GM10847 (cell line): ENCODE measurements at regions not wholly inside any gene's neighbourhood (a gene's known extent, or its start where the extent isn't known, plus 50 kb on each side); places are given as distances from the start of the nearest gene placed in this dataset.

Experiments
- POLR2A ChIP-seq: IDR thresholded peaks from 2 replicates; pipeline ENCODE4 v1.6.1; 2011; ENCODE audit not compliant: insufficient read length; ENCODE audit errors: extremely low read depth

- TF ChIP-seq POLR2A, result no peak
Measured at GRCh38 chr3:72310419-72311380, 525.8 kb upstream of the PROK2 start.

GRCh38 chr3:72309661-72310418 is 524.9 kb upstream of the PROK2 start:
- no peak for TF ChIP-seq POLR2A

GRCh38 chr3:72308641-72309040 is 523.7 kb upstream of the PROK2 start:
- TF ChIP-seq POLR2A, result no peak

GRCh38 chr3:72307438-72308115 is 522.6 kb upstream of the PROK2 start:
- TF ChIP-seq POLR2A, result no peak

GRCh38 chr3:72306800-72307341 is 521.9 kb upstream of the PROK2 start:
- no peak for TF ChIP-seq POLR2A

- TF ChIP-seq POLR2A, result no peak
Measured at GRCh38 chr3:72303926-72304325, 519.0 kb upstream of the PROK2 start.

GRCh38 chr3:72301779-72302178 is 516.8 kb upstream of the PROK2 start:
- no peak for TF ChIP-seq POLR2A

- TF ChIP-seq POLR2A, result no peak
Measured at GRCh38 chr3:72300621-72301020, 515.7 kb upstream of the PROK2 start.

- no peak for TF ChIP-seq POLR2A
Measured at GRCh38 chr3:72299823-72300222, 514.9 kb upstream of the PROK2 start.

GRCh38 chr3:72299321-72299802 is 514.4 kb upstream of the PROK2 start:
- no peak for TF ChIP-seq POLR2A

- no peak for TF ChIP-seq POLR2A
Measured at GRCh38 chr3:72298201-72299152, 513.5 kb upstream of the PROK2 start.

GRCh38 chr3:72297481-72297880 is 512.5 kb upstream of the PROK2 start:
- no peak for TF ChIP-seq POLR2A

- TF ChIP-seq POLR2A, result no peak
Measured at GRCh38 chr3:72296477-72297111, 511.6 kb upstream of the PROK2 start.

GRCh38 chr3:72295962-72296450 is 511.1 kb upstream of the PROK2 start:
- TF ChIP-seq POLR2A, result no peak
